ENCODE measurements at regions not wholly inside any gene's neighbourhood (a gene's known extent, or its start where the extent isn't known, plus 50 kb on each side); places are given as distances from the start of the nearest gene placed in this dataset.

DNA sequence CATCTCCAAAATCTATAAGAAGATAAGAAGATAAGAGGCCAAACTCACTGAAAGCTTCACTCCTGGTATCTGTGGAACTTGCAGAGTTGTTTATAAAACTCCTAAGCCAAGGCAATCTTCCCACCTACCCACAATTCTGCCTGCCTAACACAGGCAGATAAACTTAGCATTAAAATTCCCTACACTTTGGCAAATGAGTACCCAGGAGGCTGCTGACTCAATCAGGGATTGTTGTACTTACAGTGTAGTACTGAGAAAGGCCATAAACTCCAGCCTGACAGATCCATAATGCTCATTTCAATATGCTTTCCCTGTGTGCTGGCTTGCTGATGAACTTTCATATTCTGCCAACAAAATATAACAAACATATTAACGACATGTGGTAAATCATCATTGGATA is 725.2 kb downstream of the BRINP1 start:
- TF ChIP-seq, protein P1, sequence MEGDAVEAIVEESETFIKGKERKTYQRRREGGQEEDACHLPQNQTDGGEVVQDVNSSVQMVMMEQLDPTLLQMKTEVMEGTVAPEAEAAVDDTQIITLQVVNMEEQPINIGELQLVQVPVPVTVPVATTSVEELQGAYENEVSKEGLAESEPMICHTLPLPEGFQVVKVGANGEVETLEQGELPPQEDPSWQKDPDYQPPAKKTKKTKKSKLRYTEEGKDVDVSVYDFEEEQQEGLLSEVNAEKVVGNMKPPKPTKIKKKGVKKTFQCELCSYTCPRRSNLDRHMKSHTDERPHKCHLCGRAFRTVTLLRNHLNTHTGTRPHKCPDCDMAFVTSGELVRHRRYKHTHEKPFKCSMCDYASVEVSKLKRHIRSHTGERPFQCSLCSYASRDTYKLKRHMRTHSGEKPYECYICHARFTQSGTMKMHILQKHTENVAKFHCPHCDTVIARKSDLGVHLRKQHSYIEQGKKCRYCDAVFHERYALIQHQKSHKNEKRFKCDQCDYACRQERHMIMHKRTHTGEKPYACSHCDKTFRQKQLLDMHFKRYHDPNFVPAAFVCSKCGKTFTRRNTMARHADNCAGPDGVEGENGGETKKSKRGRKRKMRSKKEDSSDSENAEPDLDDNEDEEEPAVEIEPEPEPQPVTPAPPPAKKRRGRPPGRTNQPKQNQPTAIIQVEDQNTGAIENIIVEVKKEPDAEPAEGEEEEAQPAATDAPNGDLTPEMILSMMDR (IDR thresholded peaks at IDR 0.05; ENCODE audit: insufficient read depth, low read length) = no peak
- TF ChIP-seq REST (IDR thresholded peaks at IDR 0.05; ENCODE audit: insufficient replicate concordance, low read depth) = no peak

Data from HL-60 (cell line).